Psoas muscle (tissue), 7 donors: ENCODE measurements at regions not wholly inside any gene's neighbourhood (a gene's known extent, or its start where the extent isn't known, plus 50 kb on each side); places are given as distances from the start of the nearest gene placed in this dataset.
"Not testable (repeated sequence)": the region's sequence is repeated elsewhere in the genome, so short reads cannot be mapped to it uniquely, and the experiment has no call there.

Experiments used
- ATAC-seq, 4 donors: fragments of 200-7000 bp; cut with Tn5 transposase; one replicate each; pipeline ENCODE4 v1.9.1; 2020; ENCODE audit warnings: moderate library complexity in 3 of 4, mild to moderate bottlenecking in 2 of 4
- DNase-seq, 2 donors: peaks; one replicate each; pipeline ENCODE4 v3.0.0-alpha.2; 2020
- H3K27ac ChIP-seq: fragments of 200-600 bp; one replicate; pipeline ENCODE4 v1.8.0; 2022
- H3K27me3 ChIP-seq, 3 donors: fragments of 200-600 bp in 1 of 3; one replicate each; pipeline versions ENCODE4 v1.6.1 to v1.8.0; 2013 to 2022; ENCODE audit warnings: low read length in 2 of 3, mild to moderate bottlenecking in 2 of 3, moderate library complexity in 1 of 3; ENCODE audit not compliant: insufficient read depth in 3 of 3
- H3K36me3 ChIP-seq, 2 donors: fragments of 200-600 bp in 1 of 2; one replicate each; pipeline versions ENCODE4 v1.6.1 to v1.8.0; 2013 to 2022; ENCODE audit warnings: low read depth in 1 of 2, mild to moderate bottlenecking in 1 of 2, moderate library complexity in 1 of 2; ENCODE audit not compliant: insufficient read depth in 1 of 2
- H3K4me1 ChIP-seq: fragments of 200-600 bp; one replicate; pipeline ENCODE4 v1.8.0; 2022
- H3K4me3 ChIP-seq: fragments of 200-600 bp; one replicate; pipeline ENCODE4 v1.8.0; 2022; ENCODE audit warnings: mild to moderate bottlenecking
- H3K9me3 ChIP-seq: fragments of 200-600 bp; one replicate; pipeline ENCODE4 v1.8.0; 2022
- WGBS, 3 donors: extraction: QIAGEN DNeasy Blood & Tissue Kit; methylation state at CpG; one replicate each; pipeline versions ENCODE4 v1.1.6 to v1.1.7; 2013; 5-methylcytosine and 5-hydroxymethylcytosine counted together
- intact Hi-C, 2 donors: fragments of 100-400 bp; cut with DNase I; formaldehyde crosslinking; loops; one replicate each; pipeline versions ENCODE4 v1.11.0 to v1.14.2; 2022
- TF ChIP-seq, protein P1 (sequence below): fragments of 200-600 bp; IDR thresholded peaks from one replicate; pipeline ENCODE4 v1.8.0; 2022; ENCODE audit warnings: antibody characterized with exemption
- donor health status: healthy with polysubstance abuse.
- donor health status: DM: no; HTN: no; CAD: no; lungs with moderate emphysema.
- donor health status: Bipolar disorder and iron deficiency.
- donor health status: healthy.
- donor health status: DM: yes; HTN: yes; CAD: no.
- donor health status: DM: no; HTN: no; CAD: no.
- donor health status: DM: yes; HTN: yes; CAD: no.

- no peak for DNase-seq
- TF ChIP-seq, protein P1, sequence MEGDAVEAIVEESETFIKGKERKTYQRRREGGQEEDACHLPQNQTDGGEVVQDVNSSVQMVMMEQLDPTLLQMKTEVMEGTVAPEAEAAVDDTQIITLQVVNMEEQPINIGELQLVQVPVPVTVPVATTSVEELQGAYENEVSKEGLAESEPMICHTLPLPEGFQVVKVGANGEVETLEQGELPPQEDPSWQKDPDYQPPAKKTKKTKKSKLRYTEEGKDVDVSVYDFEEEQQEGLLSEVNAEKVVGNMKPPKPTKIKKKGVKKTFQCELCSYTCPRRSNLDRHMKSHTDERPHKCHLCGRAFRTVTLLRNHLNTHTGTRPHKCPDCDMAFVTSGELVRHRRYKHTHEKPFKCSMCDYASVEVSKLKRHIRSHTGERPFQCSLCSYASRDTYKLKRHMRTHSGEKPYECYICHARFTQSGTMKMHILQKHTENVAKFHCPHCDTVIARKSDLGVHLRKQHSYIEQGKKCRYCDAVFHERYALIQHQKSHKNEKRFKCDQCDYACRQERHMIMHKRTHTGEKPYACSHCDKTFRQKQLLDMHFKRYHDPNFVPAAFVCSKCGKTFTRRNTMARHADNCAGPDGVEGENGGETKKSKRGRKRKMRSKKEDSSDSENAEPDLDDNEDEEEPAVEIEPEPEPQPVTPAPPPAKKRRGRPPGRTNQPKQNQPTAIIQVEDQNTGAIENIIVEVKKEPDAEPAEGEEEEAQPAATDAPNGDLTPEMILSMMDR: no peak
- WGBS, 3 donors: 56 to 63% (median 57%) methylated on average over 5 of the region's 5 CpGs
Measured at GRCh38 chr22:16699326-16699725, 106.7 kb upstream of the CCT8L2 start.

DNA sequence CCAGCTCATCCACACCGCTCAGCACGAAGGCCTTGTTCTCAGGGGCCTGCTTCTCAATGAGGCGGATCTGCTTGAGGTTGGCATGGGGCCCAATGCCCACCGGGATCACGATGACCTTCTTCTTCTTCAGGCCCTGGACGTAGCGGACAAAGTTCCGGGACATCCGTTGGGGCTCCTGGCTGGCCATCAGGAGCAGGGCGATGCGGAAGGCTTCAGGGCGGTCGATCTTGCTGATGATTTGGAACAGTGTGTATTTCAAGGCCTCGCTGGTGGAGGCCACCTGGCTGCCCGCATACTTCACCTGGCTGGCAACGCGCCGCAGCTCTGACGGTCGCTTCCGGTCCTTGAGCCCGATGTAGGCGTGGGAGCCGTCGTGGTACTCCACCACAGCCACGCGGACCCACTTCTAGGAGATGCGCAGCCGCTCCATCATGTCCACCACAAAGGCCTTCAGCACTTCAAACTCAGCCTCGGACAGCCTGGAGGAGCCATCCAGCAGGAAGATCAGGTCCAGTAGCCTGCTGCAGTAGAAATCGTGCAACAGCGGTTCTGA, 105.0 kb upstream of the CCT8L2 start:
- H3K9me3 ChIP-seq, H3K4me3 ChIP-seq, H3K36me3 ChIP-seq, ATAC-seq, intact Hi-C loops, H3K27me3 ChIP-seq, DNase-seq, H3K4me1 ChIP-seq, H3K27ac ChIP-seq: not testable (repeated sequence)
- WGBS, 3 donors: 94 to 96% (median 95%) methylated on average over 32 of the region's 32 CpGs

More at GRCh38 chr22:16699326-16699725, 106.7 kb upstream of the CCT8L2 start:
- H3K27me3 ChIP-seq: no peaks in the 10 kb centered on the region
- no peak overlapping the region for H3K4me3 ChIP-seq
- intact Hi-C loops: no loop called here
- H3K9me3 ChIP-seq: no peaks in the 10 kb centered on the region
- H3K27ac ChIP-seq: no peak overlapping the region
- H3K36me3 ChIP-seq: no peaks in the 10 kb centered on the region
- ATAC-seq: no peak
- H3K4me1 ChIP-seq: no peaks in the 10 kb centered on the region

DNA sequence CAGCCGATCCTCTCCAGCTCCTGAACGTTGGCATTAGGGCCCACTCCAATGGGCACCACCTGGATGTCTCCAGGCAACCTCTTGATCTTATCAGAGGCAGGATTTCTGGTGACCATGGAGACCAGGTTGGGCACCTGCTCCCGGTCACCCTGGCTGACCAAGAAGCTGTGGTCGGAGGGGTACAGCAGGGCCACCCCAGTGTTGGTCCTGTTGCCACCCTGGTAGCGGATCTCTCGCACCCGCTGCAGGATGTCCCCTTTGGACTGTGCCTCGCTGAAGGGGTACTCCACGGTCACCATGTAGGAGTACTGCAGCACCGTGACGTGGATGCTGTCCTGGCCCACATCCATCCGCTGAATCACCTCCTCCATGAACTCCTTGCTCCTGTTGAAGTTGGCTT, 104.3 kb upstream of the CCT8L2 start:
- H3K36me3 ChIP-seq, H3K27me3 ChIP-seq, intact Hi-C loops, DNase-seq, H3K9me3 ChIP-seq, H3K4me1 ChIP-seq, H3K4me3 ChIP-seq, ATAC-seq, H3K27ac ChIP-seq: not testable (repeated sequence)
- 88 to 90% (median 90%) methylated on average over 12 of the region's 12 CpGs for WGBS, 3 donors

DNA sequence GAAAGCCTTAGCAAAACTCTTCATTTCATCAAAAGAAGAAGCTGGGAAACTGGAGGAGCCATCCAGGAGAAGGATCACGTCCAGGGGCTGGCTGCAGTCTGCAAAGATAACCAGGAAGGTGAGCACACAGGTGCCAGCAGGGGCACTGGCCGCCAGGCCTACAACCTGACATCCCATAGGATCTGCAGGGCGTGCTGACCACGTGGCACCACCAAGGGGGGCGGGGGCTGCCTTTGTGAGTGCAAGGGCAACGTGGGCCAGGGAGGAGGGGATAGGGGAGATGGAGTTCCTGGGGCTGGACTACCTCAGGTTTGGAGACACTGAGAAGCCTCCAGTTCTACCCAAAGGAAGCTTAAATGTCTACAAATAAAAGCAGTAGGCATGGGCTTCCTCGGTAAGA, 102.7 kb upstream of the CCT8L2 start:
- no peak overlapping the region for H3K4me3 ChIP-seq
- H3K9me3 ChIP-seq: no peaks in the 10 kb centered on the region
- H3K27me3 ChIP-seq: no peaks in the 10 kb centered on the region
- ATAC-seq (no peak), DNase-seq (no peak)
- 39 to 45% (median 42%) methylated on average over 7 of the region's 7 CpGs for WGBS, 3 donors
- no peaks in the 10 kb centered on the region for H3K36me3 ChIP-seq
- intact Hi-C loops: no loop called here
- TF ChIP-seq, protein P1: no peak
- no peak overlapping the region for H3K27ac ChIP-seq
- no peaks in the 10 kb centered on the region for H3K4me1 ChIP-seq

- 40 to 62% (median 41%) methylated on average over 3 of the region's 3 CpGs for WGBS, 3 donors
- H3K27ac ChIP-seq, DNase-seq, ATAC-seq, intact Hi-C loops, H3K9me3 ChIP-seq, H3K4me3 ChIP-seq, H3K27me3 ChIP-seq, H3K36me3 ChIP-seq, H3K4me1 ChIP-seq: not testable (repeated sequence)
Measured at GRCh38 chr22:16693747-16694146, 101.1 kb upstream of the CCT8L2 start.

GRCh38 chr22:16689358-16689757, 96.7 kb upstream of the CCT8L2 start:
- H3K4me3 ChIP-seq, H3K4me1 ChIP-seq, ATAC-seq, H3K27me3 ChIP-seq, H3K27ac ChIP-seq, H3K9me3 ChIP-seq, H3K36me3 ChIP-seq, DNase-seq, intact Hi-C loops: not testable (repeated sequence)
- 63 to 78% (median 69%) methylated on average over 1 of the region's 1 CpG for WGBS, 3 donors

- H3K4me1 ChIP-seq, H3K9me3 ChIP-seq, intact Hi-C loops, H3K27ac ChIP-seq, ATAC-seq, H3K4me3 ChIP-seq, DNase-seq, H3K27me3 ChIP-seq, H3K36me3 ChIP-seq: not testable (repeated sequence)
- WGBS, 3 donors: 82 to 96% (median 94%) methylated on average over 1 of the region's 1 CpG
Measured at GRCh38 chr22:16681290-16681689, 88.7 kb upstream of the CCT8L2 start.

DNA sequence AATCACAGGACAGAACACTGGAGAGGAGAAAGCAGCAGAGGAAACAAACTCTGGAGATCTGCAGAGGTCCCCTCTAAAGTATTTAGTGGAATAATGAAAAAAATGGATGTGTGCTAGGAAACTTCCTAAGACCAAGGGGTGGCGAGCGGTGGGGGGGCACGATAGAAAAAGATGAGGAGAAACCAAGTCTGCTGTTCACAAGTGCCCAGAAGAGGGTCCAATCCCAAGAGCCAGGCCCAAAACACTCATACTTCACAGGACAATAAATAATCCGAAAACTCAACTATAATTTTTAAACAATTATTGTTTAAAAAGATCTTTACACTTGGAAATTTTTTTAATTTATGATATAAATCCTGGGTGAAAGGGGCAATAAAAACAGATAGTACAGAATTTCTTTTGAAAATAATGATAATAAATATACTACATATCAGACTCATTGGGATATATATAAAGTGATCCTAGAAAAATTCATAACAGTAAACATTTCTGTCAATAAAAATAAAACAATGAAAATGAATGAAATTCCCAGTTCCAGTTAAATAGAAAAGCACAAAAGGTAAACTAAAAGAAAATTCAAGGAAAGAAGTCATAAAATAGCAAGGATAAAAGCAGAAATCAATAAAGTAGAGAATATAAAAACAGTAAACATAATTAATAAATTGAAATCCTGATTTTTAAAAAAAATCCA, 87.7 kb upstream of the CCT8L2 start:
- WGBS, 3 donors: 31 to 48% (median 36%) methylated on average over 4 of the region's 4 CpGs
- intact Hi-C loops, H3K4me1 ChIP-seq, H3K9me3 ChIP-seq, H3K27ac ChIP-seq, H3K36me3 ChIP-seq, H3K4me3 ChIP-seq, ATAC-seq, DNase-seq, H3K27me3 ChIP-seq: not testable (repeated sequence)

- H3K9me3 ChIP-seq, H3K4me1 ChIP-seq, intact Hi-C loops, H3K4me3 ChIP-seq, H3K27me3 ChIP-seq, ATAC-seq, H3K27ac ChIP-seq, H3K36me3 ChIP-seq, DNase-seq: not testable (repeated sequence)
- 82 to 83% (median 82%) methylated on average over 5 of the region's 5 CpGs for WGBS, 3 donors
Measured at GRCh38 chr22:16679191-16679834, 86.7 kb upstream of the CCT8L2 start.
